H1 (cell line): ENCODE measurements at regions not wholly inside any gene's neighbourhood (a gene's known extent, or its start where the extent isn't known, plus 50 kb on each side); places are given as distances from the start of the nearest gene placed in this dataset.

ENCODE experiments used
- TF ChIP-seq, protein P1 (sequence below), 3 experiments: IDR thresholded peaks; 1 replicate in 2 of 3; 2 replicates in 1 of 3; pipeline versions ENCODE4 v1.5.1 to v1.6.1; 2011; ENCODE audit warnings: low read length in 3 of 3, mild to moderate bottlenecking in 3 of 3, inconsistent platforms in 2 of 3, low read depth in 1 of 3, moderate library complexity in 1 of 3; ENCODE audit not compliant: insufficient read depth in 1 of 3; ENCODE audit errors: control extremely low read depth in 1 of 3
- TF ChIP-seq, protein P2 (sequence below): IDR thresholded peaks from 2 replicates; pipeline ENCODE4 v1.6.1; 2012; ENCODE audit warnings: inconsistent platforms

GRCh38 chr2:120949957-120950590 lies 214.4 kb downstream of the GLI2 start (continued):
- TF ChIP-seq, protein P1, sequence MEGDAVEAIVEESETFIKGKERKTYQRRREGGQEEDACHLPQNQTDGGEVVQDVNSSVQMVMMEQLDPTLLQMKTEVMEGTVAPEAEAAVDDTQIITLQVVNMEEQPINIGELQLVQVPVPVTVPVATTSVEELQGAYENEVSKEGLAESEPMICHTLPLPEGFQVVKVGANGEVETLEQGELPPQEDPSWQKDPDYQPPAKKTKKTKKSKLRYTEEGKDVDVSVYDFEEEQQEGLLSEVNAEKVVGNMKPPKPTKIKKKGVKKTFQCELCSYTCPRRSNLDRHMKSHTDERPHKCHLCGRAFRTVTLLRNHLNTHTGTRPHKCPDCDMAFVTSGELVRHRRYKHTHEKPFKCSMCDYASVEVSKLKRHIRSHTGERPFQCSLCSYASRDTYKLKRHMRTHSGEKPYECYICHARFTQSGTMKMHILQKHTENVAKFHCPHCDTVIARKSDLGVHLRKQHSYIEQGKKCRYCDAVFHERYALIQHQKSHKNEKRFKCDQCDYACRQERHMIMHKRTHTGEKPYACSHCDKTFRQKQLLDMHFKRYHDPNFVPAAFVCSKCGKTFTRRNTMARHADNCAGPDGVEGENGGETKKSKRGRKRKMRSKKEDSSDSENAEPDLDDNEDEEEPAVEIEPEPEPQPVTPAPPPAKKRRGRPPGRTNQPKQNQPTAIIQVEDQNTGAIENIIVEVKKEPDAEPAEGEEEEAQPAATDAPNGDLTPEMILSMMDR (IDR thresholded peaks at IDR 0.05; ENCODE audit: control extremely low read depth in 1 of 3, insufficient read depth in 1 of 3, low read depth in 1 of 3, low read length in 3 of 3), result no peak
- TF ChIP-seq, protein P2, sequence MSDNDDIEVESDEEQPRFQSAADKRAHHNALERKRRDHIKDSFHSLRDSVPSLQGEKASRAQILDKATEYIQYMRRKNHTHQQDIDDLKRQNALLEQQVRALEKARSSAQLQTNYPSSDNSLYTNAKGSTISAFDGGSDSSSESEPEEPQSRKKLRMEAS, result no peak
